SJSA1 (cell line): ENCODE measurements at regions not wholly inside any gene's neighbourhood (a gene's known extent, or its start where the extent isn't known, plus 50 kb on each side); places are given as distances from the start of the nearest gene placed in this dataset.

Experiments used
- DNase-seq, 2 experiments: peaks; one replicate each; pipeline ENCODE4 v3.0.0-alpha.2; 2015 to 2020; ENCODE audit warnings: low spot score in 2 of 2, low read depth in 1 of 2
- H3K27ac ChIP-seq: fragments of 250-450 bp; sonication (Bioruptor Pico); 2 replicates; pipeline ENCODE4 v1.5.1; 2020; ENCODE audit warnings: mild to moderate bottlenecking, moderate library complexity
- H3K27me3 ChIP-seq: fragments of 250-450 bp; sonication (Bioruptor Pico); replicated peaks from 2 replicates; pipeline ENCODE4 v1.5.1; 2020; ENCODE audit warnings: mild to moderate bottlenecking, moderate library complexity
- H3K36me3 ChIP-seq: fragments of 250-450 bp; sonication (Bioruptor Pico); 2 replicates; pipeline ENCODE4 v1.5.1; 2020; ENCODE audit warnings: mild to moderate bottlenecking
- H3K4me1 ChIP-seq: fragments of 250-450 bp; sonication (Bioruptor Pico); replicated peaks from 2 replicates; pipeline ENCODE4 v1.6.1; 2021; ENCODE audit warnings: mild to moderate bottlenecking
- H3K4me3 ChIP-seq: fragments of 250-450 bp; sonication (Bioruptor Pico); 2 replicates; pipeline ENCODE4 v1.5.1; 2020; ENCODE audit warnings: mild to moderate bottlenecking
- H3K9me3 ChIP-seq: fragments of 250-450 bp; sonication (Bioruptor Pico); replicated peaks from 2 replicates; pipeline ENCODE4 v1.5.1; 2020; ENCODE audit warnings: mild to moderate bottlenecking

- Histone ChIP-seq H3K4me1 (peaks cover 67% of the 10 kb centered on the region), H3K36me3 (peaks cover 11% of the 10 kb centered on the region; the same call in 1 of the 2 replicates), H3K27me3 (no peaks in the 10 kb centered on the region), H3K27ac (no peak overlapping the region), H3K9me3 (no peaks in the 10 kb centered on the region), H3K4me3 (no peak overlapping the region)
- no peak for DNase-seq
Observed at GRCh38 chr2:217220228-217221013, 360.6 kb upstream of the TNP1 start.

- Histone ChIP-seq H3K4me1 (peaks cover 54% of the 10 kb centered on the region), H3K27ac (peak overlapping the region; percentile 13; the same call in 1 of the 2 replicates), H3K9me3 (no peaks in the 10 kb centered on the region), H3K27me3 (no peaks in the 10 kb centered on the region), H3K4me3 (no peak overlapping the region), H3K36me3 (0 out of 2 replicates have a peak, but pooled peaks cover under 1% of the 10 kb centered on the region)
- no peak for DNase-seq
Observed at GRCh38 chr2:217219164-217219520, 359.3 kb upstream of the TNP1 start.

- Histone ChIP-seq H3K36me3 (no peaks in the 10 kb centered on the region), H3K27ac (peak overlapping the region; percentile 13; the same call in 1 of the 2 replicates), H3K4me1 (peaks cover 48% of the 10 kb centered on the region), H3K27me3 (no peaks in the 10 kb centered on the region), H3K4me3 (no peak overlapping the region), H3K9me3 (no peaks in the 10 kb centered on the region)
- peak; percentile 50 to 51 for DNase-seq
Observed at GRCh38 chr2:217218269-217219163, 358.7 kb upstream of the TNP1 start.

DNA sequence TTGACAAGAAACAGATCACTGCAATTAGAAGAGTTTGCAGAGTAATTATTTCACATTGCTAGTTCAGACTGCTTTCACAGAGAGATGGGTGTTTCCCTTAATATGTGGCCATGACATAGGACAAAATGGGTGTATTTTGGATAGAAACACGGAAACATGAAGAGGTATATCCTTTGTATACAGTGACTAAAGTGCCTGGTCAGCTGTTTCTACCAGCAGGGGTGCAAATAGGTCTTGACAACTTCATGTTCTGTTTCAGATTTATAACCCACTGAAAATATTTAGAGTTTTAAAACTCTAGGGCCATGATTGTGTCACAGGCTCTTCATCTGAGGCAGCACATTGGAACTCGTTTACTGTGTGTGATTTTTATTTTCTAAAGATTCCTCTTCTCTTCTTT, 357.1 kb upstream of the TNP1 start:
- no peak overlapping the region for H3K27ac ChIP-seq
- no peak for DNase-seq
- H3K9me3 ChIP-seq = no peaks in the 10 kb centered on the region
- H3K36me3 ChIP-seq = no peaks in the 10 kb centered on the region
- H3K27me3 ChIP-seq = no peaks in the 10 kb centered on the region
- peaks cover 35% of the 10 kb centered on the region for H3K4me1 ChIP-seq
- H3K4me3 ChIP-seq = no peak overlapping the region

GRCh38 chr2:217216316-217216715, 356.5 kb upstream of the TNP1 start:
- H3K36me3 ChIP-seq = no peaks in the 10 kb centered on the region
- H3K27me3 ChIP-seq = no peaks in the 10 kb centered on the region
- H3K9me3 ChIP-seq = no peaks in the 10 kb centered on the region
- no peak overlapping the region for H3K27ac ChIP-seq
- H3K4me1 ChIP-seq = peaks cover 33% of the 10 kb centered on the region
- no peak for DNase-seq
- no peak overlapping the region for H3K4me3 ChIP-seq

DNA sequence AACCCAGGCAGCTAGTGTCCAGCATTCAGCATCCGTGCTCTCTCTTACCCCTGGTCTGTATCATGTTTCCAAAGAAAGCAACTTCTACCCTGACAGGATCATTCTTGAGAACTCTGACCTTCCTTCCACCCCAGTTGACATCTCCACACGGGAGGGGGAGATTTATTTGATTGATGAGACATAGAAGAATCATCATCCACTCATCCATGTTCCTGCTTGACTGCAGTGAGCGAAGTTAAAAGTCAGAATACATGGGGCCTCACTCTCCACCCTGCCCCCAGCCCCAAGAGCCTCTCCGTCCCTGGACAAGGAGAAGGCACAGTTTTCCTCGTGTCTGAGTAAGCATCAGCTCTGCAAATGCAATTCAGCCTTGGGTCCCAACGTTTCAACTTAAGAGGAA, 356.0 kb upstream of the TNP1 start:
- H3K27ac ChIP-seq = no peak overlapping the region
- H3K36me3 ChIP-seq = no peaks in the 10 kb centered on the region
- H3K9me3 ChIP-seq = no peaks in the 10 kb centered on the region
- no peaks in the 10 kb centered on the region for H3K27me3 ChIP-seq
- H3K4me3 ChIP-seq = no peak overlapping the region
- H3K4me1 ChIP-seq = peaks cover 29% of the 10 kb centered on the region
- no peak for DNase-seq

DNA sequence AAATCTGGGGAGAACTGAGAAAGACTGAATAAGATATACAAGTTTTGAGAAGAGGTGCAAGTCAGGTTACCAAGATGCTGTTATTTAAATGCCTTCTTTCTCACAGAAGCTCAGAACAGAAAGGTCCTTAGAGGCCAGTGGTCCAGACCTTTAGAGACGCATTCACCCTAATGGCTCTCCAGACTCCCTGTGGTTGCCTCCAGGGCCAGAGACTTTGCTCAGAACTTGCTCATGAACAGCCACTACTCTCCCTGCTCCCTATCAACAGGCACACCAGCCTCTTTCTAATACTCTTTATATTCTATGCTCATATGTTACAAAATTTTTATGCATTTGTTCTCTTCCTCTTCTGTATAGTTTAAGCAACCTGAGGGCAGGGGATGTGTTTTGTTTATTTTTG, 349.0 kb upstream of the TNP1 start:
- H3K9me3 ChIP-seq = peaks cover 2% of the 10 kb centered on the region; the same call in 1 of the 2 replicates
- H3K4me1 ChIP-seq = peaks cover 12% of the 10 kb centered on the region
- no peaks in the 10 kb centered on the region for H3K36me3 ChIP-seq
- no peak for DNase-seq
- H3K4me3 ChIP-seq = no peak overlapping the region
- H3K27ac ChIP-seq = no peak overlapping the region
- no peaks in the 10 kb centered on the region for H3K27me3 ChIP-seq

- peaks cover 3% of the 10 kb centered on the region; the same call in 1 of the 2 replicates for H3K9me3 ChIP-seq
- H3K4me3 ChIP-seq = no peak overlapping the region
- DNase-seq = no peak
- no peaks in the 10 kb centered on the region for H3K36me3 ChIP-seq
- H3K27me3 ChIP-seq = no peaks in the 10 kb centered on the region
- peaks cover 12% of the 10 kb centered on the region for H3K4me1 ChIP-seq
- H3K27ac ChIP-seq = no peak overlapping the region
Observed at GRCh38 chr2:217207699-217208010, 347.8 kb upstream of the TNP1 start.

DNA sequence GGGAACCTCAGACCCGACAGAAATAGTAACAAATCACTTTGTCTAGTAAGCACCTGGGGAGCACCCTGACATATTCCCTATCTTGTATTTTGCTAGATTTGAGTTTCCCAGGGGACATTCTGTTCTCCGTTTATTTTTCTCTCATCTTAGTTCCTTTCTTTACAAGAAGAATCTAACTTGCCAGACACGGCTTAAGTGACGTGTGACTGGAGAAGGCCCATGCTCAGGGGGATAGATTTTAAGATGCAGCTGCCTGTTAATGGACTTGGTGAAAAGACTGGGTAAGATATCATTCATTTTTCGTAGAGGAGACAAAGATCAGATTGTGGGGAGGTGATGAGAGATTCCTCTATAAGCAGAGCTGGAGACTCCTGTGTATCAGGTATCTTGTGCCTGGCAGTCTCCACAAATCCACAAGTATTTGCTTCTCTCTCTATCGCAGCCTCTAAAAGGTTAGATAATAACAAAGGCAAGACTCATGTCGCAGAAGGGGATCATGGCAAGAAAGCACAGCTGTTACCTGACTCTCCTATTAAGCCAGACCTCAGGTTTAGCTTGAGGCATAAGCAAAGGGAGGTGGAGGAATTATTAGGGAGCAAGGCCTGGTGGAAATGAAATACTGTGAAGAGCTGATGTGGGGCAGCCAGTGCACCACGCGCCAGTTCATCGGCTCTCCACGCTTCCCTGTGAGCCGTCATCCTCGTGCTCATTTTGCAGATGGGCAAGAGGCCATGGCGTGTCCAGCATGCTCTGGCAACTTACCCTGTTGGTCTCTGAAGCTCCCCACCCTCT, 347.2 kb upstream of the TNP1 start:
- Histone ChIP-seq H3K36me3 (no peaks in the 10 kb centered on the region), H3K9me3 (peaks cover 3% of the 10 kb centered on the region; the same call in 1 of the 2 replicates), H3K4me3 (no peak overlapping the region), H3K4me1 (peaks cover 12% of the 10 kb centered on the region), H3K27ac (no peak overlapping the region), H3K27me3 (no peaks in the 10 kb centered on the region)
- no peak for DNase-seq

GRCh38 chr2:217206016-217206725, 346.3 kb upstream of the TNP1 start:
- Histone ChIP-seq H3K9me3 (peaks cover 3% of the 10 kb centered on the region; the same call in 1 of the 2 replicates), H3K27ac (no peak overlapping the region), H3K4me1 (peaks cover 12% of the 10 kb centered on the region), H3K27me3 (no peaks in the 10 kb centered on the region), H3K36me3 (no peaks in the 10 kb centered on the region), H3K4me3 (no peak overlapping the region)
- DNase-seq = no peak

DNA sequence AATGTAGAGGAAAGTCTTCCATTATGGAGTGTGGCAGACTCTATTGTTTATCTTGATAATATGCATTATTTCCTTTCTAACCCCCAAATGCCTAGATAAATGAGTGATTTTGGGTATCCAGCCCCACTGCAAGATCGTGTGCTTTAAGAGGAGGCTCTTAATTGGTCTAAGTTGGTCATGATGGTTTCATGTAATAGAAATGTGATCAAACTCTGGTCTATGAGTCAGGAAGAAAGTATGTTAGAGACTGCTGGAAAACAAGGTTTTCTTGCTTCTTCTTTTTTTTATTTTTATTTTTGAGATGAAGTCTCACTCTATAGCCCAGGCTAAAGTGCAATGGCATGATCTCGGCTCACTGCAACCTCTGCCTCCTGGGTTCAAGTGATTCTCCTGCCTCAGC, 344.5 kb upstream of the TNP1 start:
- Histone ChIP-seq H3K4me1 (peaks cover 12% of the 10 kb centered on the region), H3K4me3 (no peak overlapping the region), H3K9me3 (peaks cover 3% of the 10 kb centered on the region; the same call in 1 of the 2 replicates), H3K27ac (0 out of 2 replicates have a peak overlapping the region, but pooled peaks have one; percentile 1), H3K36me3 (no peaks in the 10 kb centered on the region), H3K27me3 (no peaks in the 10 kb centered on the region)
- peak in 1 of 2 experiments; percentile 30 for DNase-seq

DNA sequence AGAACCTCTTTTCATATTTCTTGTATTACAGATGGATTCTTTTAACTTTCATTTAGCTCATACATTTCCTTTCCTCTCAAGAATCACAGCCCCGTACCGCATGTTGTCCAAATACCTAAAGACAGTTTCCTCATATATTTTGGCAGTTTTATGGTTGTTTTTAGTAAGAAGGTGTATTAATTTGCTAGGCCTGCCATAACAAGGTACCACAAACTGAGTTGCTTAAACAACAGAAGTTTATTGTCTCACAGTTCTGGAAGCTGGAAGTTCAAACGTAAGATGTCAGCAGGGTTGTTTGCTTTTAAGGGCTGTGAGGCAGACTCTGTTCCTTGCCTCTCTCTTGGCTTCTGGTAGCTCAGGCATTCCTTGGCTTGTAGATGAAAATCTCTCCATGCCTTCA, 343.2 kb upstream of the TNP1 start:
- Histone ChIP-seq H3K36me3 (no peaks in the 10 kb centered on the region), H3K9me3 (peaks cover 3% of the 10 kb centered on the region; the same call in 1 of the 2 replicates), H3K27me3 (no peaks in the 10 kb centered on the region), H3K27ac (no peak overlapping the region), H3K4me3 (no peak overlapping the region), H3K4me1 (peaks cover 12% of the 10 kb centered on the region)
- no peak for DNase-seq

DNA sequence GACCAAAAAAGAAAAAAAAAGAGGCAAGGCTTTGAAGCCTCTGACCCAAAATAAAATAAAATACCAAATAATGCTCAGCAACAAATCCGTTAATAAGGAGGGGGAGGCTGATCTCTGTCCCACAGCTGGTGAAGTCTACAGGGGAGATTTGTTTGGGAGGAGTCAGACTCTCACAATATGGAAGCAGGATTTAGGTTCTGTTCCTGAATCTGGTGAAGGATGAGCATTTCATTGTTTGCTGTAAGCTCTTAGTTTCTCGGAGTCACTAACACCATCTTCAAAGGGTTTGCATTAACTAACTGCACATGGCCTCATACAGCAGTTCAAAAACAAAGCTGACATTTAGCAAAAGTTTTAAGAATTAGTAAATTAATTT, 339.4 kb upstream of the TNP1 start:
- H3K9me3 ChIP-seq = peaks cover 8% of the 10 kb centered on the region; the same call in 1 of the 2 replicates
- no peak overlapping the region for H3K27ac ChIP-seq
- no peak overlapping the region for H3K4me3 ChIP-seq
- peaks cover 2% of the 10 kb centered on the region for H3K4me1 ChIP-seq
- H3K36me3 ChIP-seq = no peaks in the 10 kb centered on the region
- DNase-seq = no peak
- H3K27me3 ChIP-seq = no peaks in the 10 kb centered on the region
